MCF 10A (cell line): ENCODE measurements at regions not wholly inside any gene's neighbourhood (a gene's known extent, or its start where the extent isn't known, plus 50 kb on each side); places are given as distances from the start of the nearest gene placed in this dataset.

Experiments
- BruUV-seq: library from RNA; stranded (reverse); fragments of 400-500 nt; replicated peaks from 2 replicates; lab custom pipeline; 2021; lab: Mats Ljungman, UMichigan
- CTCF ChIA-PET: fragments of 300-600 bp; sonication (Branson Sonifier 250); formaldehyde crosslinking; extraction: SDS; loops from one replicate; lab custom pipeline; 2021; ENCODE audit warnings: antibody characterized with exemption, inconsistent platforms; lab: Yijun Ruan, JAX
- POLR2A ChIA-PET: fragments of 300-600, 350-650 bp; sonication (Branson Sonifier 250); formaldehyde crosslinking; extraction: SDS; loops from one replicate; lab custom pipeline; 2020; ENCODE audit warnings: antibody characterized with exemption, inconsistent platforms; lab: Yijun Ruan, JAX
- DNase-seq: peaks from one replicate; pipeline ENCODE4 v3.0.0-alpha.2; 2018; ENCODE audit not compliant: unreplicated experiment
- H3K27ac Mint-ChIP-seq: one replicate; pipeline ENCODE4 v1.8.0; 2022; ENCODE audit warnings: mild to moderate bottlenecking, low read depth, mixed read lengths; ENCODE audit not compliant: unreplicated experiment
- H3K27me3 Mint-ChIP-seq: one replicate; pipeline ENCODE4 v1.8.0; 2022; ENCODE audit warnings: mixed read lengths; ENCODE audit not compliant: insufficient read depth, unreplicated experiment
- H3K36me3 Mint-ChIP-seq: one replicate; pipeline ENCODE4 v1.8.0; 2022; ENCODE audit warnings: mild to moderate bottlenecking, moderate library complexity, mixed read lengths; ENCODE audit not compliant: insufficient read depth, unreplicated experiment
- H3K4me1 Mint-ChIP-seq: one replicate; pipeline ENCODE4 v1.8.0; 2022; ENCODE audit warnings: mixed read lengths; ENCODE audit not compliant: insufficient read depth, unreplicated experiment
- H3K4me3 Mint-ChIP-seq: one replicate; pipeline ENCODE4 v1.8.0; 2022; ENCODE audit warnings: mild to moderate bottlenecking, moderate library complexity, mixed read lengths; ENCODE audit not compliant: unreplicated experiment
- H3K9me3 Mint-ChIP-seq: one replicate; pipeline ENCODE4 v1.8.0; 2022; ENCODE audit warnings: mixed read lengths; ENCODE audit not compliant: unreplicated experiment
- CTCF ChIP-seq: fragments of 200-600 bp; IDR thresholded peaks from one replicate; pipeline ENCODE4 v1.8.0; 2022; ENCODE audit warnings: antibody characterized with exemption, mild to moderate bottlenecking; ENCODE audit not compliant: unreplicated experiment
- intact Hi-C: fragments of 100-400 bp; cut with micrococcal nuclease; formaldehyde crosslinking; loops from 2 replicates; pipeline ENCODE4 v1.14.1; 2022

DNA sequence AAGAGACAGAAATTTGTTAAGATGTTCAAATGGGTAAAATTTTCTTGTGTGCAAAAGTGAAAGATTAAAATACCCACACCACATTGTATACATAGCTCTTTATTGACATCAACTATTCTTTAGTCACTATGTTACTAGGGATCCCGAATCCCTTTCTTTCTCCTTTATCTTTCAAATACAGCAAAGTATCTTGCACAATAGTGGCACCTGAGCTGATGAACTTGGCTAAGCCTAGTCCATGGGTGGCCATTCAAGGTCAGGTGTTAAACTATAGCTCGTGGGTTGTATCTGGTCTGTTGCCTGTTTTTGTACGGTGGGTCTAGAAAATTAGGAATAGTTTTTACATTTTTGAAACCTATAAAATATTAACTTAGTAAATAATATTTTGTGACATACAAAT is 210.9 kb downstream of the SLITRK6 start:
- no peak for DNase-seq
- Mint-ChIP-seq H3K27me3 (no peaks in the 10 kb centered on the region), H3K36me3 (peaks cover 6% of the 10 kb centered on the region), H3K4me1 (peaks cover 31% of the 10 kb centered on the region), H3K4me3 (no peak overlapping the region), H3K9me3 (no peaks in the 10 kb centered on the region), H3K27ac (peak overlapping the region; percentile 31)
- TF ChIP-seq CTCF, result no peak
- intact Hi-C loops, result no loop called here
- no TSS peak for BruUV-seq
- ChIA-PET POLR2A (interaction anchor here (1.5 kb wide), 1 partner anchor 9 kb away, joined by 3 read pairs; no protein-coding TSS in a partner anchor), CTCF (no interaction called here)

- Mint-ChIP-seq H3K27me3 (no peaks in the 10 kb centered on the region), H3K36me3 (peaks cover 6% of the 10 kb centered on the region), H3K4me3 (no peak overlapping the region), H3K27ac (peak overlapping the region; percentile 20), H3K9me3 (no peaks in the 10 kb centered on the region), H3K4me1 (peaks cover 37% of the 10 kb centered on the region)
- CTCF ChIA-PET, result interaction anchor here (0.6 to 0.7 kb wide), 2 partner anchors 652 to 1833 kb away, joined by 4 to 6 read pairs; no protein-coding TSS in a partner anchor
- POLR2A ChIA-PET, result interaction anchor here (0.6 to 1.7 kb wide), 5 partner anchors 15 to 219 kb away, joined by 3 to 10 read pairs (median 6); partner anchors contain the start of gene SLITRK6
- no TSS peak for BruUV-seq
- intact Hi-C loops, result loop anchor here (1.0 to 2.0 kb wide), 2 partner anchors 212 to 670 kb away; partner anchors contain the start of gene SLITRK6
- no peak for DNase-seq
- no peak for TF ChIP-seq CTCF
Observed at GRCh38 chr13:85586856-85587255, 212.4 kb downstream of the SLITRK6 start.

GRCh38 chr13:85586422-85586831 is 212.8 kb downstream of the SLITRK6 start:
- Mint-ChIP-seq H3K4me1 (peaks cover 37% of the 10 kb centered on the region), H3K4me3 (no peak overlapping the region), H3K27ac (peak overlapping the region; percentile 20), H3K27me3 (no peaks in the 10 kb centered on the region), H3K9me3 (no peaks in the 10 kb centered on the region), H3K36me3 (peaks cover 6% of the 10 kb centered on the region)
- ChIA-PET CTCF (interaction anchor here (0.6 to 1.8 kb wide), 3 partner anchors 213 to 1834 kb away, joined by 4 to 12 read pairs (median 6); partner anchors contain the start of gene SLITRK6), POLR2A (interaction anchor here (0.6 to 1.7 kb wide), 4 partner anchors 65 to 219 kb away, joined by 3 to 10 read pairs (median 4); partner anchors contain the start of gene SLITRK6)
- DNase-seq, result peak; percentile 91
- intact Hi-C loops, result loop anchor here (1.0 to 2.0 kb wide), 2 partner anchors 213 to 670 kb away; partner anchors contain the start of gene SLITRK6
- TF ChIP-seq CTCF, result no peak
- no TSS peak for BruUV-seq

DNA sequence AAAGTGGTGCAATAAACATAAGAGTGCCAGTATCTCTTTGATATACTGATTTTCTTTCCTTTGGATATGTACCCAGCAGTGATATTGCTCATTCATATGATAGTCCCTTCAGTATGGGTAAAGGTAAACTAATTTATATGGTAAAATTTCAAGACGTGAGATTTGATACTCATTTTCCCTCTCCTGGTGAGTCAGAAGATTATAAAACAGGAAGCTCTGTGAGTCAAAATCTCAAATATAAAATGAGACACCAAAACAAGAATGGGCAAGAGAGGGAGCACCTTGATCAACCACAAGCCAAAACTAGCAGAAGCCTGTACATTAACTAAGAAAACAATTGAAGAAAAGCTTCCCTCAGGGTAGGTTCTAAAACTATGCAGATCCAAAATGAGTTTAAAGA is 216.3 kb downstream of the SLITRK6 start:
- DNase-seq, result peak; percentile 80
- TF ChIP-seq CTCF, result no peak
- Mint-ChIP-seq H3K4me1 (peaks cover 23% of the 10 kb centered on the region), H3K4me3 (no peak overlapping the region), H3K36me3 (peaks cover 6% of the 10 kb centered on the region), H3K9me3 (no peaks in the 10 kb centered on the region), H3K27ac (peak overlapping the region; percentile 84), H3K27me3 (no peaks in the 10 kb centered on the region)
- ChIA-PET POLR2A (interaction anchor here (0.6 to 3.3 kb wide), 7 partner anchors 8 to 472 kb away, joined by 3 to 17 read pairs (median 3); partner anchors contain the start of gene SLITRK6), CTCF (interaction anchor here (0.7 to 2.0 kb wide), 6 partner anchors 48 to 739 kb away, joined by 3 to 8 read pairs (median 3); partner anchors contain the start of gene SLITRK6)
- intact Hi-C loops, result no loop called here
- no TSS peak for BruUV-seq
